WTC11 (cell line): ENCODE measurements at regions not wholly inside any gene's neighbourhood (a gene's known extent, or its start where the extent isn't known, plus 50 kb on each side); places are given as distances from the start of the nearest gene placed in this dataset.

Experiments
- ATAC-seq: fragments of 200-7000 bp; cut with Tn5 transposase; 2 replicates; pipeline ENCODE4 v1.10.0; 2021; ENCODE audit warnings: mild to moderate bottlenecking, moderate library complexity
- CTCF ChIA-PET: fragments of 300-600 bp; sonication (Branson Sonifier 250); formaldehyde crosslinking; loops from one replicate; lab custom pipeline; 2021; ENCODE audit warnings: antibody characterized with exemption; lab: Charles Lee
- POLR2A ChIA-PET: fragments of 350-600 bp; sonication (Branson Sonifier 250); formaldehyde crosslinking; loops from one replicate; lab custom pipeline; 2021; ENCODE audit warnings: antibody characterized with exemption; lab: Charles Lee
- DNase-seq: peaks from one replicate; pipeline ENCODE4 v3.0.0; 2021; ENCODE audit warnings: low spot score
- H3K27ac Mint-ChIP-seq: 2 replicates; pipeline ENCODE4 v1.8.0; 2021; ENCODE audit warnings: mixed read lengths
- H3K27me3 Mint-ChIP-seq: 2 replicates; pipeline ENCODE4 v1.8.0; 2021; ENCODE audit warnings: low read depth, mild to moderate bottlenecking, moderate library complexity, mixed read lengths
- H3K36me3 Mint-ChIP-seq: 2 replicates; pipeline ENCODE4 v1.8.0; 2021; ENCODE audit warnings: mixed read lengths
- H3K4me1 Mint-ChIP-seq: 2 replicates; pipeline ENCODE4 v1.8.0; 2022; ENCODE audit warnings: mixed read lengths
- H3K4me3 Mint-ChIP-seq: 2 replicates; pipeline ENCODE4 v1.8.0; 2021; ENCODE audit warnings: mild to moderate bottlenecking, moderate library complexity, mixed read lengths
- H3K9me3 Mint-ChIP-seq: 2 replicates; pipeline ENCODE4 v1.8.0; 2021; ENCODE audit warnings: mixed read lengths
- ATF2 ChIP-seq: sonication (generic); formaldehyde crosslinking; IDR thresholded peaks from 2 replicates; pipeline ENCODE4 v1.8.1; 2022; ENCODE audit warnings: low read depth, missing genetic modification reagents, borderline replicate concordance
- ATF3 ChIP-seq: sonication (generic); formaldehyde crosslinking; conservative IDR thresholded peaks from 2 replicates; pipeline ENCODE4 v1.8.1; 2022; ENCODE audit warnings: mild to moderate bottlenecking, missing genetic modification reagents
- E2F1 ChIP-seq: sonication (generic); formaldehyde crosslinking; IDR thresholded peaks from 2 replicates; pipeline ENCODE4 v1.8.0; 2022; ENCODE audit warnings: mild to moderate bottlenecking, missing genetic modification reagents
- E2F4 ChIP-seq: sonication (generic); formaldehyde crosslinking; IDR thresholded peaks from 2 replicates; pipeline ENCODE4 v1.8.1; 2022; ENCODE audit warnings: low read depth, mild to moderate bottlenecking, moderate library complexity, missing genetic modification reagents, borderline replicate concordance
- EMX1 ChIP-seq: fragments of 250-450 bp; sonication (Bioruptor Pico); IDR thresholded peaks from 2 replicates; pipeline ENCODE4 v1.8.0; 2021; ENCODE audit warnings: mild to moderate bottlenecking
- FOXJ3 ChIP-seq: sonication (generic); formaldehyde crosslinking; IDR thresholded peaks from 2 replicates; pipeline ENCODE4 v1.9.0; 2021; ENCODE audit warnings: missing genetic modification reagents, mild to moderate bottlenecking, borderline replicate concordance
- FOXK1 ChIP-seq: sonication (generic); formaldehyde crosslinking; IDR thresholded peaks from 2 replicates; pipeline ENCODE4 v1.8.0; 2022; ENCODE audit warnings: mild to moderate bottlenecking, moderate library complexity, missing genetic modification reagents
- GABPB1 ChIP-seq: sonication (generic); formaldehyde crosslinking; IDR thresholded peaks from 2 replicates; pipeline ENCODE4 v1.8.1; 2023; ENCODE audit warnings: mild to moderate bottlenecking, missing genetic modification reagents
- GTF2I ChIP-seq: fragments of 250-450 bp; sonication (Bioruptor Pico); conservative IDR thresholded peaks from 2 replicates; pipeline ENCODE4 v1.4.0; 2021; ENCODE audit warnings: mild to moderate bottlenecking
- IRF1 ChIP-seq: sonication (generic); formaldehyde crosslinking; IDR thresholded peaks from 2 replicates; pipeline ENCODE4 v1.8.0; 2023; ENCODE audit warnings: missing genetic modification reagents
- JAZF1 ChIP-seq: fragments of 250-450 bp; sonication (Bioruptor Pico); IDR thresholded peaks from 2 replicates; pipeline ENCODE4 v1.9.0; 2021; ENCODE audit warnings: moderate library complexity, mild to moderate bottlenecking, inconsistent platforms
- MAX ChIP-seq: sonication (generic); formaldehyde crosslinking; IDR thresholded peaks from 2 replicates; pipeline ENCODE4 v1.8.0; 2022; ENCODE audit warnings: mild to moderate bottlenecking, missing genetic modification reagents
- MYBL2 ChIP-seq: sonication (generic); formaldehyde crosslinking; IDR thresholded peaks from 2 replicates; pipeline ENCODE4 v1.8.1; 2023; ENCODE audit warnings: mild to moderate bottlenecking, moderate library complexity, missing genetic modification reagents
- PRRX2 ChIP-seq: fragments of 250-450 bp; sonication (Bioruptor Pico); IDR thresholded peaks from 2 replicates; pipeline ENCODE4 v1.8.0; 2021; ENCODE audit warnings: mild to moderate bottlenecking
- SMAD3 ChIP-seq: sonication (generic); formaldehyde crosslinking; IDR thresholded peaks from 2 replicates; pipeline ENCODE4 v1.8.0; 2022; ENCODE audit warnings: missing genetic modification reagents, mild to moderate bottlenecking, borderline replicate concordance
- SOX15 ChIP-seq: fragments of 250-450 bp; sonication (Bioruptor Pico); IDR thresholded peaks from 2 replicates; pipeline ENCODE4 v1.9.0; 2021; ENCODE audit warnings: mild to moderate bottlenecking
- TEAD1 ChIP-seq: sonication (generic); formaldehyde crosslinking; IDR thresholded peaks from 2 replicates; pipeline ENCODE4 v1.8.0; 2022; ENCODE audit warnings: mild to moderate bottlenecking, missing genetic modification reagents
- TP53 ChIP-seq: sonication (generic); formaldehyde crosslinking; IDR thresholded peaks from 2 replicates; pipeline ENCODE4 v1.8.1; 2023; ENCODE audit warnings: mild to moderate bottlenecking, missing genetic modification reagents
- USF1 ChIP-seq: sonication (generic); formaldehyde crosslinking; IDR thresholded peaks from 2 replicates; pipeline ENCODE4 v1.8.0; 2022; ENCODE audit warnings: mild to moderate bottlenecking, missing genetic modification reagents
- ZMAT4 ChIP-seq: fragments of 250-450 bp; sonication (Bioruptor Pico); IDR thresholded peaks from 2 replicates; pipeline ENCODE4 v1.9.0; 2021; ENCODE audit warnings: mild to moderate bottlenecking
- ZNF281 ChIP-seq: sonication (generic); formaldehyde crosslinking; IDR thresholded peaks from 2 replicates; pipeline ENCODE4 v1.8.0; 2023; ENCODE audit warnings: mild to moderate bottlenecking, missing genetic modification reagents
- ZSCAN18 ChIP-seq: fragments of 250-450 bp; sonication (Bioruptor Pico); IDR thresholded peaks from 2 replicates; pipeline ENCODE4 v2.1.2; 2022; ENCODE audit warnings: mild to moderate bottlenecking, moderate library complexity

GRCh38 chr7:110539216-110539615 lies 551.7 kb upstream of the LRRN3 start (continued):
- TF ChIP-seq GABPB1 (CRISPR knock-in tag) (no peak), SMAD3 (no peak), JAZF1 (no peak), MAX (no peak)

- ATAC-seq = no peak
- Mint-ChIP-seq H3K4me3 (no peak overlapping the region), H3K27me3 (no peaks in the 10 kb centered on the region), H3K4me1 (no peaks in the 10 kb centered on the region), H3K9me3 (no peaks in the 10 kb centered on the region), H3K27ac (no peak overlapping the region), H3K36me3 (no peaks in the 10 kb centered on the region)
- CTCF ChIA-PET = no interaction called here
- TF ChIP-seq TEAD1 (no peak), IRF1 (CRISPR knock-in tag) (no peak), EMX1 (no peak), FOXK1 (CRISPR knock-in tag) (no peak), FOXJ3 (CRISPR knock-in tag) (no peak), E2F1 (no peak)
- no peak for DNase-seq
- POLR2A ChIA-PET = no interaction called here
Measured at GRCh38 chr7:110541962-110542361, 549.0 kb upstream of the LRRN3 start.

- ChIA-PET CTCF (no interaction called here), POLR2A (no interaction called here)
- TF ChIP-seq TP53 (CRISPR knock-in tag) (no peak), ZNF281 (no peak)
- Mint-ChIP-seq H3K4me3 (no peak overlapping the region), H3K27me3 (no peaks in the 10 kb centered on the region), H3K9me3 (peaks cover 5% of the 10 kb centered on the region), H3K36me3 (no peaks in the 10 kb centered on the region), H3K4me1 (no peaks in the 10 kb centered on the region), H3K27ac (no peak overlapping the region)
- ATAC-seq (no peak), DNase-seq (no peak)
Measured at GRCh38 chr7:110544194-110544593, 546.7 kb upstream of the LRRN3 start.

- POLR2A ChIA-PET = no interaction called here
- Mint-ChIP-seq H3K9me3 (peaks cover 43% of the 10 kb centered on the region), H3K27ac (no peak overlapping the region), H3K4me1 (no peaks in the 10 kb centered on the region), H3K4me3 (no peak overlapping the region), H3K27me3 (no peaks in the 10 kb centered on the region; the same call in 1 of the 2 replicates), H3K36me3 (peaks cover 29% of the 10 kb centered on the region)
- ATAC-seq (no peak), DNase-seq (no peak)
- CTCF ChIA-PET = no interaction called here
- TF ChIP-seq MYBL2 (CRISPR knock-in tag) (no peak), PRRX2 (CRISPR knock-in tag) (no peak), ZMAT4 (CRISPR knock-in tag) (no peak), GTF2I (CRISPR knock-in tag) (no peak), ATF2 (CRISPR knock-in tag) (no peak), ATF3 (CRISPR knock-in tag) (no peak), USF1 (CRISPR knock-in tag) (no peak), SOX15 (CRISPR knock-in tag) (no peak), JAZF1 (no peak), E2F4 (CRISPR knock-in tag) (no peak), ZSCAN18 (no peak)
Measured at GRCh38 chr7:110548372-110548771, 542.6 kb upstream of the LRRN3 start.
